NCI-H2107 treated with DMSO at 0.1 percent for 48 hours (cell line): ENCODE measurements at regions not wholly inside any gene's neighbourhood (a gene's known extent, or its start where the extent isn't known, plus 50 kb on each side); places are given as distances from the start of the nearest gene placed in this dataset.

Experiments
- DNase-seq: peaks from one replicate; lab custom pipeline; 2025; ENCODE audit not compliant: unreplicated experiment; lab: John Stamatoyannopoulos, UW

- no peak for DNase-seq
These were observed 220.7 kb downstream of the CMPK2 start for GRCh38 chr2:6645004-6645403.

GRCh38 chr2:6645672-6646071, 220.0 kb downstream of the CMPK2 start:
- no peak for DNase-seq

GRCh38 chr2:6647046-6647445, 218.7 kb downstream of the CMPK2 start:
- no peak for DNase-seq

- no peak for DNase-seq
These were observed 217.0 kb downstream of the CMPK2 start for GRCh38 chr2:6648596-6649247.

- DNase-seq = no peak
These were observed 215.4 kb downstream of the CMPK2 start for GRCh38 chr2:6650311-6650710.

GRCh38 chr2:6652251-6652650, 213.5 kb downstream of the CMPK2 start:
- no peak for DNase-seq

- DNase-seq = no peak
These were observed 212.4 kb downstream of the CMPK2 start for GRCh38 chr2:6653281-6653750.

GRCh38 chr2:6654279-6654678, 211.4 kb downstream of the CMPK2 start:
- DNase-seq = no peak

- no peak for DNase-seq
These were observed 209.1 kb downstream of the CMPK2 start for GRCh38 chr2:6656633-6657032.

- DNase-seq = no peak
These were observed 208.6 kb downstream of the CMPK2 start for GRCh38 chr2:6657136-6657535.

GRCh38 chr2:6657855-6658254, 207.9 kb downstream of the CMPK2 start:
- no peak for DNase-seq

- DNase-seq = no peak
These were observed 201.2 kb downstream of the CMPK2 start for GRCh38 chr2:6664332-6665061.

- no peak for DNase-seq
These were observed 200.3 kb downstream of the CMPK2 start for GRCh38 chr2:6665093-6666045.

GRCh38 chr2:6667326-6667725, 198.4 kb downstream of the CMPK2 start:
- no peak for DNase-seq

- DNase-seq = no peak
These were observed 193.8 kb downstream of the CMPK2 start for GRCh38 chr2:6671913-6672312.

GRCh38 chr2:6674381-6674780, 191.3 kb downstream of the CMPK2 start:
- no peak for DNase-seq

GRCh38 chr2:6675791-6676190, 189.9 kb downstream of the CMPK2 start:
- DNase-seq = no peak

GRCh38 chr2:6676241-6676640, 189.5 kb downstream of the CMPK2 start:
- no peak for DNase-seq

GRCh38 chr2:6676776-6677175, 188.9 kb downstream of the CMPK2 start:
- DNase-seq = no peak

- peak; percentile 61 for DNase-seq
These were observed 186.2 kb downstream of the CMPK2 start for GRCh38 chr2:6679471-6679870.

- DNase-seq = no peak
These were observed 182.2 kb downstream of the CMPK2 start for GRCh38 chr2:6683516-6683915.

GRCh38 chr2:6685447-6685846, 180.3 kb downstream of the CMPK2 start:
- DNase-seq = no peak
